DMS114 treated with DMSO at 0.1 percent for 48 hours (cell line): ENCODE measurements at regions not wholly inside any gene's neighbourhood (a gene's known extent, or its start where the extent isn't known, plus 50 kb on each side); places are given as distances from the start of the nearest gene placed in this dataset.

Experiments used
- DNase-seq: peaks from one replicate; lab custom pipeline; 2025; ENCODE audit not compliant: unreplicated experiment; lab: John Stamatoyannopoulos, UW

DNA sequence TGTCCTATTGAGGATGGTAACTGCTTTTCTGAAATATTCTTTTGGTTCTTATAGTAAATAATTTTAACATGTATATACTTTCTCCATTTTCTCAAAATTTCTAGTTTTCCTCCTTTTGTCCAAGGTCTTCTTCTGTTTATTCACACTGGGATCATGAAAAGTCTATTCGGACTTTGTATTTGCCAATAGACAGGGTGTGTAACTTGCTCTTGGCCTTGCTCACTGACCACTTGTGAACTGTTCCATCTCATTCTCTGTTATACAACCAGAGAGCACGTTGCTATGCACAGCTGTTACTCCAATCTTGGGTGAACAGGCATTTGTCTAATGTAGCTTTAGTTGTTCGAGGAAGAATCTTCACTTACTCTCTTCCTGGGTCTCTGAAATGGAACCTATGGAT, 388.9 kb downstream of the SH3GL2 start:
- DNase-seq = no peak

DNA sequence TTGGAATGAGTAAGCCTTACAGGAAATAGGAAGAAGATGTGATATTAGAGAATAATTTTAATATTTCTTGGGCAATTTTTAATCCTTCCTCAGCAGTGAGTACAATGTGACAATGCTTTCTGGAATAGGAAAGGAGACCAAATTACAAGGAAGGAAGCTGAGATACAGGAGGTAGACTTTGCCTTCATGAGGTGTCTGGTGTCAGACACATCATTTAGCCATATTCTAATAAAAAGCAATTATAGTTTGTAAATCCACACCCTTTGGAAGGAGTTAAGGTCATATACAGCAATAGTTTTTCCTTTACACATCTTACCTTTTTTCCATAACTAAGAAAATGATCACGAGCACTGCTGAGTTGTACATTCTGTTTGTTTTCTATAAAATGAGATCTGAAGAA, 390.4 kb downstream of the SH3GL2 start:
- no peak for DNase-seq

- DNase-seq = no peak
Measured at GRCh38 chr9:17970277-17970676, 391.4 kb downstream of the SH3GL2 start.

DNA sequence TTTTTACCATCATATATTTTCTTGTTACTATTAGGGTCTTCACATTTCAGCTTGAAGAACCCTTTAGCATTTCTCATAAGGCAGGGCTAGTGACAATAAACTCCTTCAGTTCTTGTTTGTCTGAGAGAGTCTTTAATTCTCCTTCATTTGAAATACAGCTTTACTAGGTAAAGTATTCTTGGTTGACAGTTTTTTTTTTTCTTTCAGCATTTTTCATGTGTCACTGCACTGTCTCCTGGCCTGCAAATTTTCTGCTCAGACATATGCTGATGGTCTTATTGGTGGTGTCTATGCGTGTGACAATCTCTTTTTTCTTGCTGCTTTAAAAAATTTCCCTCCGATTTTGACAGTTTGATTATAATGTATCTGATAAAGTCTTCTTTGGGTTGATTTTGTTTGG, 399.9 kb downstream of the SH3GL2 start:
- DNase-seq = no peak

DNA sequence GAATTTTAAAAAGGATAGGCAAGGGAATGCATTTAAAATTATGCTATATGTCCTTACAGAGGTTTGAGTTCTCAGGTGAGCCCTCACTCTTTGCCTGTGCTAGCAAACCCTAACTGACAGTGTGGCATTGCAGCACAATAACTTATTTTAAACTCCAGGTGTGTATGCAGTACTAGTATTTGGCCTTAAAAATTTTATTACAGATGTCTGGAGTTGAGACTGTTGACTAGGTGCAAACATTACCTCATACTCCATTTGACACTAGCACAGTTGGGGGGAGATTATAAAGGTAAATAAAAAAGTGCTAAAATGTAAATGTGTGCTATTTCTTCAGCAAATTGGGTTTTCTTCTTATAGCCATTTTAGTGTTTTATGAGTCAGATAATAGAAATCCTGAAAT, 407.7 kb downstream of the SH3GL2 start:
- DNase-seq = no peak

DNA sequence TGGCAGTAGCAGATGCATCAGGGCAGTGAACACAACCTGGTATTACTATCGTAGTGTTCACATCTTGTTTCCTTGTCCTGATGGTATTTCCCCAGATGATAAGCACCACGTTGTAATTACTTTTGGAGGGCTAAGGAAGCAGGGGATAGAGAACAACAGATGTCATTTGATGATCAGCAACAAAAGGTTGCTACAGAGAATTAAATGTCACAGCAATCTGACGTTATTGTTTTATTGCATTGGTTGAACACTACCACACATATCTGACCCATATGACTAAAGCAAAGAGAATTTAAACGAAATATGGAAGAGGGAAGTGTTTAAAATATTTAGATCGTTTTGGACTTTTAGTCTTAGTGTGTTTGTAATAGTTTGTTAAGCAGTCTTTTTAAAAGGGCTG, 408.3 kb downstream of the SH3GL2 start:
- no peak for DNase-seq

DNA sequence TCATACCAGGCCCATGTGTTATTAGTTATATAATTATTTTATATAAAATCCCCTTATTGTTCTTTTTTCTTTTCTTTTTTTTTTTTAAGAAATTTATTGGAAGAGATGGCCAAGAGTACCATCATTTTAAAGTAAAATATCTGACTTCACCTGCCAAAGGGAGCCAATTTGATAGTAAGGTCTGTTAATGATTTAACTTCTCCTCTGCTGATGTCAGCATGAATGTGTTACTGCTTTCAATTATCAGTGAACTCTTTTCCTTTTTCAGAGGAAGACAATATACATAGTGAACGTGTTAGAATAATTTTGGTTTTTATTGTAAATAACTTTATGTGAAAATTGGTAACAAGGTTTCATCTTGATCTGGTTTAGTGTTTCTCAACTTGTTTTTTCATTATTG, 409.6 kb downstream of the SH3GL2 start:
- DNase-seq = no peak

GRCh38 chr9:17990602-17991001, 411.7 kb downstream of the SH3GL2 start:
- DNase-seq = no peak

DNA sequence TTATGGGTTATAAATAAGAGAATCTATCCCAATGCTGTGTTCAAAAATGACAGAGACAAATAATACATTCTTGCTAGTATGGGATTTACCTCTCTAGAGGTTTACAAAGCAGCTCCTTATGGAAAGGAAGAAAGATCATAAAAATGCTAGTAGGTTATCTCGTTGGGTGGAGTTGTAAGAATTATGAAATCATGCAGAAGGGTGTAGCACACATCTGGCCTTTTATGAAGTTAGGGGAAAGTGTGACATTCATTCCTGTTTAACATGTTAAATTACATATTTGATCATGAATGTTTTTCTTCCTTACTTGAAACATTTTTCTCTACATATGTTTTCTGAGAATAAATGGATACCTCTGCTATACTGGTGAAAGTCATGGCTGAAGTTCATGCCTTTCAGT, 414.2 kb downstream of the SH3GL2 start:
- DNase-seq = no peak

GRCh38 chr9:17994695-17995425, 416.0 kb downstream of the SH3GL2 start:
- no peak for DNase-seq

- DNase-seq = no peak
Measured at GRCh38 chr9:17996728-17997127, 417.9 kb downstream of the SH3GL2 start.

DNA sequence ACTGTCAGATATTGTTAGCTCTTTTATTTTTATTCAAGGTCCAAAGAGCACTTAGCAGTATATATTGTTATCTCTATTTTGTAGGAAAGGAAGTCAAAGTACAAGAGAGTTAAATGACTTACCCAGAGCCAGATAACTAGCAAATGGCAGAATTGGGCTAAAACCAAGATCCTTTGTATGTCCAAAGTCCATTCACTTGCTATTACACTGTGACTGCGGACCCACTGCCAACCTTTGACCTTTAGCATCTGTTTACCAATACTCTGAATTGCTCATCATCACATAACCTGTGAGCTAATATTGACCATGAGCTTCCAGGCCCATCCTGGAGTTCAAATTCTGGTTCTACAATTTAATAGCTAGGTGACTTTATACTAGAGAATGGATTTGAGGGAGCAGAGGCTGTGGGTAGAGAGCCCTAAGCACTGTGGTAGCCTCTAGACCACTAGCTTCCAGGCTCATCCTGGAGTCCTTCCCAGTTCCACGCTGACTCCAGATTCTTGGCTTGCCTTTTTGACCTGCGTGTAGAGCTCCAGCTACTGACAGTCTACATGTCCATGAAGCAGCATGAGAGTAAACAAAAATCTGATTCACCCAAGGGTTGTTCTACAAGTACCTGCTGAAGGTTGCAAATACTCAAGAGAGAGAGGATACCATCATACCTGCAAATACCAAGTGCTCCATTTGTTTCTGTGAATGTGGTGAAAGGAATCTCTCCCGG, 424.0 kb downstream of the SH3GL2 start:
- no peak for DNase-seq

- no peak for DNase-seq
Measured at GRCh38 chr9:18006591-18006990, 427.7 kb downstream of the SH3GL2 start.

DNA sequence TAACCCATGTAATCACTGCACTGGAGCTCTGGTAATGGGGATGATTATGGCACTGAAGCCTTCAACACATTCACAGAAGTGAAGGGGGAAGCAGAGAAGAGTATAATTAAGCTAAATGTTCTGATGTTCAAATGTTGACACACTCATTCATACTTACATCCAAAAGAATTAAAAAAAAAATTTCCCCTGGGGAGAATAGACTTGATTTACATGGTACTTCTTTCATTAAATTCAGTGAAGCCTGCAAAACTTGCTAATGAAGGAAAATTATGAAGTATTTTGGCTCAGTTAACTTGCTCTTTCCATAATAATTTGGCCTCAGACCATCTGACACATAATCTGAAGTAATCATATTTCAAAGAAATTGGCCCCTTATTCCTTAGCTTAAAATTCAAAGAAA, 428.8 kb downstream of the SH3GL2 start:
- DNase-seq = no peak

DNA sequence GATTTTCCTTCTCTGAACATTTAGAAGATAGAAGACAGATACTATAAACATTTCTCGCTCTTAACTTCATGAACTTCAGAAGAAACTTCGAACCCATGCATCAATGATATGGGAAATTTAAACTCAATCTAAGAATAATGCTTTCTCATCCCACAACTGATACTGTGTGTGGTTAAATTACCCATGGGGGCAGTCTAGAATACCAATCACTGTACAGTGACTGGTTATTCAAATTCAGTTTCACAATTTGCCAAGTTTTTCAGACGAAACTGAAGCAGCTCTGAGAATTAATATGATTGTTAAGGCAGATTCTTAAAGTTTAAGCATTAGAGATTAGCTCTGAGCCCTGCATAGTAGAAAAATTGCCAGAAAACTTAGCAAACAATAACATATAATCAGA, 431.0 kb downstream of the SH3GL2 start:
- DNase-seq = no peak

GRCh38 chr9:18010492-18010891, 431.6 kb downstream of the SH3GL2 start:
- no peak for DNase-seq

- DNase-seq = no peak
Measured at GRCh38 chr9:18012170-18012569, 433.3 kb downstream of the SH3GL2 start.

- DNase-seq = no peak
Measured at GRCh38 chr9:18014556-18014955, 435.7 kb downstream of the SH3GL2 start.

GRCh38 chr9:18015116-18015515, 436.2 kb downstream of the SH3GL2 start:
- DNase-seq = no peak

GRCh38 chr9:18017136-18017535, 438.3 kb downstream of the SH3GL2 start:
- no peak for DNase-seq

GRCh38 chr9:18018221-18018620, 439.4 kb downstream of the SH3GL2 start:
- DNase-seq = no peak

DNA sequence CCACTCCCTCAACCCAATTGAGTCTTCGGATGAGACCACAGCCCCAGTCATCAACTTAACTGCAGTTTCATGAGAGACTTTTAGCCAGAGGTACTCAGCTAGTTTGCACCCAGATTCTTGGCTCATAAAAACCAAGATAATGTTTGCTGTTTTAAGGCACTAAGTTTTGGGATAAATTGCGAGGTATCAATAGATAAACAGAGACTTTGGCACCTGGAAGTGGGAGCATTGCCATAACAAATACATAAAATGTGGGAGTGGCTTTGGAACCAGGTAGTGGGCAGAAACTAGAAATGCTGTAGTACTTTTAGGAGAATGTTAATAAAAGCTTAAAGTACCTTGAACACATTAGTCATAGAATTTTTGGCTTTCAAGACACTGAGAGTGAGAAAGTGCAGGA, 439.8 kb downstream of the SH3GL2 start:
- no peak for DNase-seq
